ENCODE measurements at regions not wholly inside any gene's neighbourhood (a gene's known extent, or its start where the extent isn't known, plus 50 kb on each side); places are given as distances from the start of the nearest gene placed in this dataset.

GRCh38 chr4:60266505-60266904 is 933.6 kb upstream of the ADGRL3 start (continued):
- TF ChIP-seq AFF4 (CRISPR knock-in tag; IDR thresholded peaks at IDR 0.05; ENCODE audit: borderline replicate concordance) = no peak
- TF ChIP-seq AR (CRISPR knock-in tag; IDR thresholded peaks at IDR 0.05) = no peak

- Mint-ChIP-seq H3K27me3 (ENCODE audit: low read depth) (no peaks in the 10 kb centered on the region), H3K4me3 (no peak overlapping the region), H3K9me3 (peaks cover 3% of the 10 kb centered on the region; the same call in 1 of the 2 replicates), H3K36me3 (no peaks in the 10 kb centered on the region), H3K4me1 (no peaks in the 10 kb centered on the region), H3K27ac (no peak overlapping the region)
- TF ChIP-seq ZBTB21 (CRISPR knock-in tag; IDR thresholded peaks at IDR 0.05; ENCODE audit: borderline replicate concordance) = no peak
- no peak for TF ChIP-seq ZBTB43 (CRISPR knock-in tag; IDR thresholded peaks at IDR 0.05)
- TF ChIP-seq SMAD3 (CRISPR knock-in tag; IDR thresholded peaks at IDR 0.05; ENCODE audit: borderline replicate concordance) = no peak
- no peak for TF ChIP-seq CDX4 (CRISPR knock-in tag; IDR thresholded peaks at IDR 0.05; ENCODE audit: borderline replicate concordance)
- no peak for TF ChIP-seq ZNF671 (CRISPR knock-in tag; IDR thresholded peaks at IDR 0.05)
- TF ChIP-seq ZNF317 (CRISPR knock-in tag; IDR thresholded peaks at IDR 0.05; ENCODE audit: borderline replicate concordance, low read depth) = no peak
- no peak for TF ChIP-seq JUN (CRISPR knock-in tag; IDR thresholded peaks at IDR 0.05)
- POLR2A ChIA-PET = no interaction called here
- CTCF ChIA-PET = no interaction called here
- no peak for ATAC-seq
- DNase-seq (ENCODE audit: low spot score) = no peak
Measured at GRCh38 chr4:60296386-60296785, 903.7 kb upstream of the ADGRL3 start.

- Mint-ChIP-seq H3K27ac (no peak overlapping the region), H3K4me3 (no peak overlapping the region), H3K36me3 (peaks cover 3% of the 10 kb centered on the region; the same call in 1 of the 2 replicates), H3K27me3 (ENCODE audit: low read depth) (no peaks in the 10 kb centered on the region), H3K4me1 (peaks cover 5% of the 10 kb centered on the region; the same call in 1 of the 2 replicates), H3K9me3 (peaks cover 32% of the 10 kb centered on the region)
- ATAC-seq (no peak), DNase-seq (ENCODE audit: low spot score) (no peak)
- ChIA-PET CTCF (no interaction called here), POLR2A (no interaction called here)
- no peak for TF ChIP-seq SMAD3 (CRISPR knock-in tag; IDR thresholded peaks at IDR 0.05; ENCODE audit: borderline replicate concordance)
- TF ChIP-seq ZBTB43 (CRISPR knock-in tag; IDR thresholded peaks at IDR 0.05) = no peak
- TF ChIP-seq MLX (CRISPR knock-in tag; IDR thresholded peaks at IDR 0.05) = no peak
- no peak for TF ChIP-seq GABPB1 (CRISPR knock-in tag; IDR thresholded peaks at IDR 0.05)
- TF ChIP-seq ZNF232 (CRISPR knock-in tag; IDR thresholded peaks at IDR 0.05) = no peak
- no peak for TF ChIP-seq ATF1 (CRISPR knock-in tag; IDR thresholded peaks at IDR 0.05)
- no peak for TF ChIP-seq ZNF425 (CRISPR knock-in tag; conservative IDR thresholded peaks at IDR 0.05)
- no peak for TF ChIP-seq ELF4 (CRISPR knock-in tag; IDR thresholded peaks at IDR 0.05; ENCODE audit: low read depth)
- no peak for TF ChIP-seq HMGXB4 (CRISPR knock-in tag; IDR thresholded peaks at IDR 0.05)
Measured at GRCh38 chr4:60313611-60314178, 886.4 kb upstream of the ADGRL3 start.

Measured in WTC11 (cell line).